HG03432 (cell line): ENCODE measurements at regions not wholly inside any gene's neighbourhood (a gene's known extent, or its start where the extent isn't known, plus 50 kb on each side); places are given as distances from the start of the nearest gene placed in this dataset.
"Not testable (repeated sequence)": the region's sequence is repeated elsewhere in the genome, so short reads cannot be mapped to it uniquely, and the experiment has no call there.

ENCODE experiments used
- ATAC-seq: cut with Tn5 transposase; IDR thresholded peaks from one replicate; pipeline ENCODE4 v1.9.1; 2021; ENCODE audit warnings: mild to moderate bottlenecking, moderate library complexity; ENCODE audit not compliant: unreplicated experiment

DNA sequence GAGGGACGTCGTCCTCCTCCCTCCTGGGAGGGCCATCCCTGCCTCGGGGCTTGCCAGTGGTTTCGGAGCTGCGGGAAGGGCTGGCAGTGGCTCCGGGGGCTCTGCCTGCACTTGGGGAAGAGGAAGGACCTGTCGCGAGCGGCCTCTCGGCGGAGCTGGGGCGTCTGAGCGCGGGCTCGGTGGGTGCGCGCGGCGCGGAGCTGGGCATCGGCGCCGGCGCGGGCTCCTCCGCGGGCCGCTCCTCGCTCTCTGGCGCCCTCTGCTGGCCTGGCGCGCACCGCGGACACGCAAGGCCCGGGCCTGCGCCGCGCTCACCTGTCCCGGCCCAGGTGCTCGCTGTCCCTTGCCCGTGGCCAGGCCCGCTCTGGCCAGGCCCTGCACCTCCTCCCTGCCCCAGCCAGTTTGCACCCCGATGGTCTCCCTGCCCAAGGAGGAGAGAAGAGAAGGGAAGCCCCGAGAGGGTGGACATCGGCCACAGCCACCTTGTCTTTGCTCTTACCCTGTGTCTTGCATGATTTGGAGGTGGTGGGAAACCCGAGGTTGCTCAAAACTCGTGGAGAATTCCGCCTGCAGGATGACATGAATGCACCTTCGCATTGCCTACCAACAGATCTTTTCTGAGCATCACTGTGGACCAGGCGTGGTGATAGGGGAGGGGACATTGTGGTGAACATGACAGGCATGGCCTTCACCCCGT is 119.2 kb downstream of the OTOP1 start:
- ATAC-seq = peak; percentile 55

DNA sequence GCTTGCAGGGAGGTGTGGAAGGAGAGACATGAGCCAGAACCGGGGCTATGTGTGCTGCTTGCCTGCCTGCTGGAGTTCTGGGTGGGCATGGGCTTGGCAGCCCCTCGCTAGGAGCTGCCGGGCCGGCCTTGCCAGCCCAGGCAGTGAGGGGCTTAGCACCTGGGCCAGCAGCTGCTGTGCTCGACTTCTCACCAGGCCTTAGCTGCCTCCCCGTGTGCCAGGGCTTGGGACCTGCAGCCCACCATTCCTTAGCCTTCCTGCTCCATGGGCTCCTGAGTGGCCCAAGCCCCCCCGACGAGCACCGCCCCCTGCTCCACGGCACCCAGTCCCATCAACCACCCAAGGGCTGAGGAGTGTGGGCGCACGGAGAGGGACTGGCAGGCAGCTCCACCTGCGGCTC is 111.3 kb downstream of the OTOP1 start:
- not testable (repeated sequence) for ATAC-seq

DNA sequence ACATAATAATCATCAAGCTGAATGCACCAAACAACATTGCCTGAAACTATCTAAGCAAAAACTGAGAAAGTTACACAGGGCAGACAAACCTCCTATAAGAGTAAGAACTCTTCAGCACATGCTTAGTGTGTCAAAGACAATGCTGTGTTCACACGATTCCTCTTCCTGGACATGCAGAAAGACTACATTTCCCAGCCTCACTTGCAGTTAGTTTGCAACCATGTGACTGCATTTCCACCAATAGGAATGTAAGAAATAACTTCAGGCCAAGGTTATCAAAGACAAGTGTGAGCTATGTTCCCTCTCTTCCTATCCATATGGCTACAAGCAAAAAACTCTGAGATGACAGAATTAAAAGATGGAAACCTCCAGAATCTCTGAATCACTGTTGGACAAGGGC is 109.8 kb downstream of the OTOP1 start:
- not testable (repeated sequence) for ATAC-seq

DNA sequence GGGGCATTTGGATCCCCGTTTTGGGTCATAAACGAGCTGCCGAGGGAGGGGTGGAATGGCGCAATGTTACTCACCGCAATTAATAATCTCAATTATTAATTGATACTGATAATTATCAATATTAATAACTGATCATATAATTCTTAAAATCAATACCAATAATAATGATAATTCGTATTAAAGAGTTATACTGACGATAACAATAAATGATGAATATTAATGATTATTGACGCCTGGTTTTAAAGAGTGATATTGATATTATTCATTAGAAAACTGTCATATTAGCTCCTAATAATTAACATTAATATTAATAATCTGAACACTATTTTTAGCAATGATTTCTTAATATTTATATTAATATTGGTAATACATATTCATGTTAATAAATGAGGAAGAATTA is 92.4 kb downstream of the OTOP1 start:
- ATAC-seq = not testable (repeated sequence)

DNA sequence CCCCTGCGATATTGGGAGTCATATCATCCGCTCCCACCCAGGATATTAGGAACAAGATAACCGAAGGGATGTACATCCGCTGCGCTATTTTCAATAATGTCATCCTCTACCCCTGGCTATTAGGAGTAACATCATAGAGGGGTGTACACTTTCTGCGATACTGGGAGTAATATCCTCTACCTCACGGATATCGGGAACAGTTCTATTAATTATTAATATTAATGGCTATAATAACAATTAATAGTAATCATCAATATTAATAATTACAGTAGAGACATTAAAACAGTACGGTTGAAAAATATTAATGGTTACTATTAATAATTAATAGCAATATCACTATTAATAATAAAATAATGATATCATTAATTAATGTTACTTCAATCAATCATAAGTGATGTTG is 90.1 kb downstream of the OTOP1 start:
- not testable (repeated sequence) for ATAC-seq
